ENCODE measurements at regions not wholly inside any gene's neighbourhood (a gene's known extent, or its start where the extent isn't known, plus 50 kb on each side); places are given as distances from the start of the nearest gene placed in this dataset.

DNA sequence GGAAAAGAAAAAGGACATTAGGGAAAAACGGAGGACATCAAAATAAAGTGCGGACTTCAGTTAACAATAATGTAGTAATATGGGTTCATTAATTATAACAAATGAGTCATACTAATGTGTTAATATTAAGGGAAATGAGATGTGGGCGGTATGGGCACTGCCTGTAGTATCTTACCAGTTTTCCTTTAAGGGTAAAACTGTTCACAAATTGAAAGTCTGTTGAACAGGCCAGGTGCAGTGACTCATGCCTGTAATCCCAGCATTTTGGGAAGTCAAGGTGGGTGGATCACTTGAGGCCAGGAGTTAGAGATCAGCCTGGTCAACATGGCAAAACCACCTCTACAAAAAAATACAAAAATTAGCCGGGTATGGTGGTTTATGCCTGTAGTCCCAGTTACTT is 56.8 kb upstream of the PMAIP1 start:
- TF ChIP-seq, protein P1, sequence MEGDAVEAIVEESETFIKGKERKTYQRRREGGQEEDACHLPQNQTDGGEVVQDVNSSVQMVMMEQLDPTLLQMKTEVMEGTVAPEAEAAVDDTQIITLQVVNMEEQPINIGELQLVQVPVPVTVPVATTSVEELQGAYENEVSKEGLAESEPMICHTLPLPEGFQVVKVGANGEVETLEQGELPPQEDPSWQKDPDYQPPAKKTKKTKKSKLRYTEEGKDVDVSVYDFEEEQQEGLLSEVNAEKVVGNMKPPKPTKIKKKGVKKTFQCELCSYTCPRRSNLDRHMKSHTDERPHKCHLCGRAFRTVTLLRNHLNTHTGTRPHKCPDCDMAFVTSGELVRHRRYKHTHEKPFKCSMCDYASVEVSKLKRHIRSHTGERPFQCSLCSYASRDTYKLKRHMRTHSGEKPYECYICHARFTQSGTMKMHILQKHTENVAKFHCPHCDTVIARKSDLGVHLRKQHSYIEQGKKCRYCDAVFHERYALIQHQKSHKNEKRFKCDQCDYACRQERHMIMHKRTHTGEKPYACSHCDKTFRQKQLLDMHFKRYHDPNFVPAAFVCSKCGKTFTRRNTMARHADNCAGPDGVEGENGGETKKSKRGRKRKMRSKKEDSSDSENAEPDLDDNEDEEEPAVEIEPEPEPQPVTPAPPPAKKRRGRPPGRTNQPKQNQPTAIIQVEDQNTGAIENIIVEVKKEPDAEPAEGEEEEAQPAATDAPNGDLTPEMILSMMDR (IDR thresholded peaks at IDR 0.05) = no peak
- TF ChIP-seq POLR2A (IDR thresholded peaks at IDR 0.05) = no peak
- TF ChIP-seq POLR2AphosphoS5 (IDR thresholded peaks at IDR 0.05) = no peak
